SH-SY5Y (cell line): ENCODE measurements at regions not wholly inside any gene's neighbourhood (a gene's known extent, or its start where the extent isn't known, plus 50 kb on each side); places are given as distances from the start of the nearest gene placed in this dataset.

Experiments used
- GATA2 ChIP-seq: IDR thresholded peaks from 2 replicates; pipeline ENCODE4 v1.6.1; 2011; ENCODE audit warnings: mild to moderate bottlenecking, low read depth, low read length
- GATA3 ChIP-seq: IDR thresholded peaks from 2 replicates; pipeline ENCODE4 v1.6.1; 2011; ENCODE audit warnings: low read depth, mild to moderate bottlenecking, low read length, moderate library complexity

- TF ChIP-seq GATA3 = no peak
- no peak for TF ChIP-seq GATA2
These were observed 166.2 kb upstream of the CACNA2D1 start for GRCh38 chr7:82609746-82610145.
